HS-5 (cell line): ENCODE measurements at regions not wholly inside any gene's neighbourhood (a gene's known extent, or its start where the extent isn't known, plus 50 kb on each side); places are given as distances from the start of the nearest gene placed in this dataset.
"Not testable (repeated sequence)": the region's sequence is repeated elsewhere in the genome, so short reads cannot be mapped to it uniquely, and the experiment has no call there.

Experiments used
- DNase-seq: peaks from one replicate; pipeline ENCODE4 v3.0.0-alpha.2; 2012; ENCODE audit warnings: low read depth

DNA sequence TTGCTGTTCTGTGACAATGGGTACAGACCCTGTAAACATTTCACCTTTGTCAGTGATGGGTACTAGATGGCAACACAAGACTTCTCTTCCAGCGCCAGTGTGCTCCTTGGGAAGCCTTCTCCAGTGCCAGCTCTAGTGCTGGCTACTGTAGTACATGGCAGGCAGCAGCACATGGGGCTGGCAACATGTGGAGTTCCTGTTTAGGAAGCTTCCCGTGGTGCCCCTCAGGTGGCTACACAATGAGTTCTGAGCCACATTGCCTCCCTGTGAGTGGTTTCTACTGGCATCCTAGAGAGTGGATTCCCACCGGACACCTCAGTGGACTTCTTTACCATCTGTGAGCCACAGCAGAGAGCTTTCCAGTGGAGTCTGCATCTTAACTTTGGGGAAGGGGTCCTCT lies 302.1 kb downstream of the CYRIA start:
- no peak for DNase-seq

DNA sequence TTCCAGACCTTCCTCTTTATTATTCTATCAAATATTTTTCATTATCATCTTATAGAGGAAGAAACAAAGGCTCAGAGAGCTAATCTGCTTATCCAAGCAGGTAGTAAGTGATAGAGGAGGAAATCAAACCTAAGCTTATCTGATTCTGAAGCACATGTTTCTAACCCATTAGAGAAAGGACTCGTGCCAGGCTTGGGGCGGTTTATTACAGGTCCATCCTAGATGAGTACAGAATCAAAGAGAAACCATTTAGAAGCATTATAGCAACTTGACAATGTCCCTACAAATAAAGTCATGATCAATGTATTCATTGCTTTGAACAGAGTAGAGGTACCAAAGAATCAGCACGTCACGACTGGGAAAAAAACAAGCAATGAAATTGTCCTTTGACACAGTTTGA lies 303.0 kb downstream of the CYRIA start:
- DNase-seq: no peak

DNA sequence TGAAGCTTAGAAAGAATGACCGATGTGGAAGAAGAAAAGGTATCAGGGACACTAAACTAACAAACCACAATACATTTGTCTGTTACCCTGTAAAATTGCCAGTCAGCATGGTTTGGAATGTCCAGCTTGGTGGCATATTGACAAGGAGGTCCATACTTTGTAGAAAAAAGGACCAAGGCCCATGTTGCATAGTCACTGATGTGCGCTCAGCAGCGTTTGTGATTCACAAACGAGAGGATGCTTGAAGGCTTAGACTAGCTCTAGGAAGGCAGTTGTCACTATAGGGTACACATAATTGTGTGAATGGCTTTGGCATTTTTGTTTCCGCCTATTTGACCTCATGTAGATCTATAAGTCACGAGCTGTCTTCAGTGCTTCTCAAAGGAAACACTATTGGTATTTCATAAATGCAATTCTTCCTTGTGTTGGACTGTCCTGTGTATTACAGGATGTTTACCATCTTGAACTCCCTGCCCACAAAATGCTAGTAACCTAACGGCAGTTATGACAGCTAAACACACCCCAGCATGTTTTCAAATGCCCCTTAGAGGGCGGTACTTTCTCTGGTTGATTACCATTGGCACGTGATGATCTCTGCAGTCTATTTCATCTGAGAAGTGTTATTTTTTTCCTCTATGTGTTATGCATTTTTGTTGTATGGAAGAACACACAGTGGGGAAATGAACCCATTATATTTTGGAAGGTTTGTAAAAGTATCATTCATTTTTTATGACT lies 304.2 kb downstream of the CYRIA start:
- no peak for DNase-seq

DNA sequence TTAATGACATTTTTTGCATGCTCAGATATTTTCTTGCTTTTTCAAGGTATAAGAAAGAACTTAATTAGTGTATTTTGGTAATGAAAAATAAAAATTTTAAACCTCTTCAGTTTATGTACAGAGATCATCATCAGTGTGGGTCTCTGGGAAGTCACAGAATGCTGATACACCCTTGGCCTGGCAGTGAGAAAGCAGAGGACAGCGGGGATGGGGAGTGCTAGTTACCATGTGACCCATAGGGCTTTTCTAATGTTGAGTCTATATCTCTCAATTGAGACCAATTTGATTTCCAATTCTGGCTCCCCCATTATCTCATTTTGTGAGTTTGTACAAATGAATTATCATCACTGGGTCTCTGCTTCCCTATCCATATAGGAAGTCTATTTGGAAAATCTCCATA lies 305.7 kb downstream of the CYRIA start:
- DNase-seq: no peak

DNA sequence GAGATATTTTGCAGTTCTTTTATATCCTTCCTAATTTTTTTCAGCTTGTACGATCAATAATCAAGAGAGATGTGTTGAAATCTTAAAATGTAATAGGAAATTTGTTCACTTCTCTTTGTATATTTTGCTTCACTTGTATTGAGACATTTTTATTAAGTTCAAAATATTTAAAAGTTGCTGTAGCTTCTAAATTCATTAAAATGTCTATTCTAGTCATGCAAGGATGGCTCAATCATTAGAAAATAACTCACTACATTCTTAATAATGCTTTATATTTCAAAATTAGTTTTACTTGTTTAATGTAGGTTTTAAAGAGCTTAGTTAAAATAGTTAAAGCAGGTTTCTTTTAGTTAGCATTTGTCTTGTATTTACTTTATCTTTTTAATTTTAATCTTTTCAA lies 308.4 kb downstream of the CYRIA start:
- no peak for DNase-seq

DNA sequence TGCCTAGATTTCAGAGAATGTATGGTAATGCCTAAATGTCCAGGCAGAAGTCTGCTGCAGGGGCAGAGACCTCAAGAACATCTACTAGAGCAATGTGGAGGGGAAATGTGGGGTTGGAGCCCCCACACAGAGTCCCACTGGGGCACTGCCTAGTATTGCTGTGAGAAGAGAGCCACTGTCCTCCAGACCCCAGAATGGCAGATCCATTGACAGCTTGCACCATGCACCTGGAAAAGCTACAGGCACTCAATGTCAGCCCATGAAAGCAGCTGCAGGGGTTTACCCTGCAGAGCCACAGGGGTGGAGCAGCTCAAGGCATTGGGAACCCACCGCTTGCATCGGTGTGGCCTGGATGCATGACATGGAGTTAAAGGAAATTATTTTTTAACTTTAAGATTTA lies 314.1 kb downstream of the CYRIA start:
- DNase-seq: no peak

DNA sequence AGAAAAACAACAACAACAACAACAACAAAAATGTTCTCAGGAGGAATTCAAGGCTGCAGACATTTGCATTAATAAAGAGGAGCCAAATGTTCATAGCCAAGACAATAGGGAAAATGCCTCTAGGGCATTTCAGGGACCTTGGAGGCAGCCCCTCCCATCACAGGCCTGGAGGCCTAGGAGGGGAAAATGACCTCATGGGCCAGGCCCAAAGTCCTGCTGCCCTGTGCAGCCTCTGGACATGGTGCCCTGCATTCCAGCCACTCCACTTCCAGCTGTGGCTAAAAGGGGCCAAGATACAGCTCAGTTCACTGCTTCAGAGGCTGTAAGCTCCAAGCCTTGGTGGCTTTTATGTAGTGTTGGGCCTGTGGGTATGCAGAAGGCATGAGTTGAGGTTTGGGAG lies 314.5 kb downstream of the CYRIA start:
- no peak for DNase-seq

DNA sequence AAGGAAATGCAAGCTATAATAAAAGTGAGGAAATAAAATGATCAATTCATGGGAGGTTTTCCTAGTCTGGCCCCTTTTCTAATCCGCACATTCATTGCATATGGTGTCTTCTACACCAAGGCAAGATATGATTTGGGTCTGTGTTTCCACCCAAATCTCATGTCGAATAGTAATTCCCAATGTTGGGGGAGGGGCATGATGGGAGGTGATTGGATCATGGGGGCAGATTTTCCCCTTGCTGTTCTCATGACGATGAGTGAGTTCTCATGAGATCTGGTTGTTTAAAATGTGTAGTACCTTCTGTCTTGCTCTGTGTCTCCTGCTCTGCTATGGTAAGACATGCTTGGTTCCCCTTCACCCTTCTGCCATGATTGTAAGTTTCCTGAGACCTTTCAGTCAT lies 315.4 kb downstream of the CYRIA start:
- no peak for DNase-seq

DNA sequence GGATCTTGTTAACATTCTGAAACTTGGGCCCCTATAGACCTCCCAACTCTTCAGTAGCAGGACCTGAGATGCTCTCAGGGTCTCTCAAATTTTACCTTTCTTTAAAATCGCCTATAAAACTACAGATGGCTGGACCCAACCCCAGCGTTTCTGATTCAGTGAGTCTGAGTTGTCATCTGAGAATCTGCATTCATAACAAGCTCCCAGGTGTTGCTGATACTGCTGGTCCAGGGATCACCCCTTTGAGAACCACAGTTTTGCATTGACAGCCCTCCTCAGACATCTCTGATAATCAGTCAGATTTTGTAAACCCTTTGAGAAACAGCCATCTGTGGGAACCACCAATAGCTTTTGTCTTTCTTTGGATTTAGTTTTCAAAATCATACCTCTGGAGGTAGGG lies 315.8 kb downstream of the CYRIA start:
- DNase-seq: no peak

DNA sequence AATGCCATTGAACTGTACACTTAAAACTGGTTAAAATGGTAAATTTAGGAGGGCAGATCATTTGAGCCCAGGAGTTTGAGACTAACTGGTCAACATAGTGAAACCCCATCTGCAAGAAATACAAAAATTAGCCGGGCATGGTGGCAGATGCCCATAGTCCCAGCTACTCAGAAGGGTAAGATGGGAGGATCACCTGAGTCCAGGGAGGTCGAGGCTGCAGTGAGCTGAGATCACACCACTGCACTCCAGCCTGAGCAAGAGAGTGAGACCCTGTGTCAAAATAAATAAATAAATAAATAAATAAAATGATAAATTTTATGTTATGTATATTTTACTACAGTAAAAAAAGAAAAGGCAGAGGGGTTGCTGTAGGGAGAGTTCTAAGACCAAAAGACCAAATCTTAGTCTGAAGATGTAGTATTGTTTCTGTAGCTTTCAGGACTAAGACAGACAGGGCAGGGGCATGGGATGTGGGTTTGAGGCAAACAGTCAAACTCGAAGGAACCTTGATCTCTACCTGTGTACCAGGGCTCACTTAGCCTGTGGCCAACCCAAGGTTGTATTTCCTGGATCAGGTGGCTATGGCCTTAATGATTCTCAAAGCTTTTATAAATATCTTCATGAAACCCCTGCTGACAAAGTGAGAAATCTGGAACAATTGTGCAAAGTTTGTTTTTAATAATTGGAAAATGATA lies 316.7 kb downstream of the CYRIA start:
- DNase-seq: no peak

DNA sequence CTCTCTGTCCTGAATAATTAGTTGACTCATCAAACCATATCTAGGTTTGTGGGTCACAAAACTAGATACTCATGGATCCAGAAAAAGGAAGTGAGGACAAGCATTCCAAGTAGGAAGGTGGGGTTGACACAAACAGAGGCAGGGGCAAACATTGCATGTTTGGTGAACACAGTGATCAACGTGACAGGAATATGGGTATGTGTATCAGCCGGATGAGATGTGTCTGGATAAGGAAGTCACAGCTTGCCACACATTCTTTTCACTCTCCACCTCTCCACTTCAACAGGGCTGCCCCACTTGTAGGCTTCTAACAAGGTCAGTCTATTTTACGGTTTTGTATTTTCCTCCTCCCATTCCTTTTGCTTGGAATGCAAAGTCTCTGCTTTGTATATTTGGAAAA lies 319.0 kb downstream of the CYRIA start:
- no peak for DNase-seq

DNA sequence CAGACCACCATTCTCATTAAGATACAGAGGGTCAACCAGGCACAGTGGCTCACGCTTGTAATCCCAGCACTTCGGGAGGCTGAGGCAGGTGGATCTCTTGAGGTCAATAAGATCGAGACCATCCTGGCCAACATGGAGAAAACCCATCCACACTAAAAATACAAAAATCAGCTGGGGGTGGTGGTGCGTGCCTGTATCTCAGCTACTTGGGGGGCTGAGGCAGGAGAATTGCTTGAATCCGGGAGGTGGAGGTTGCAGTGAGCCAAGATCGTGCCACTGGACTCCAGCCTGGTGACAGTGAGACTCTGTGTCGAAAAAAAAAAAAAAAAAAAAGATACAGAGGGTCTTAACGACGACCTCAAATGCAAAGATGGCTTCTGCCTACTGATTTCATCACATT lies 320.4 kb downstream of the CYRIA start:
- not testable (repeated sequence) for DNase-seq

DNA sequence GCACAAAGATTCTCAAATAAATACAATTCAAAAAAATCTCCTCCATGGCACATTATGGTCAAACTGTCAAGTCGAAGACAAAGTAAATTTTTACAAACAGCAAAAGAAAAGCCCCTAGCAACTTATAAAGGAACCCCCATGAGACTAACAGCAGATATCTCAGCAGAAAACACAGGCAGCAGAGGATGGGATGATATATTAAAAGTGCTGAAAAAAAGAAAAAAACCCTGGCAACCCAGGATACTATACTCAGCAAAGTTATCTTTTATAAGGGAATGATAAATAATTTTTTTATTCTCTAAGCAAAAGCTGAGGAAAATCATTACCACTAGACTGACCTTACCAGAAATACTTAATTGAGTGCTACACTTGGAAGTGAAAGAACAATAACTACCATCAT lies 326.4 kb downstream of the CYRIA start:
- DNase-seq: no peak

DNA sequence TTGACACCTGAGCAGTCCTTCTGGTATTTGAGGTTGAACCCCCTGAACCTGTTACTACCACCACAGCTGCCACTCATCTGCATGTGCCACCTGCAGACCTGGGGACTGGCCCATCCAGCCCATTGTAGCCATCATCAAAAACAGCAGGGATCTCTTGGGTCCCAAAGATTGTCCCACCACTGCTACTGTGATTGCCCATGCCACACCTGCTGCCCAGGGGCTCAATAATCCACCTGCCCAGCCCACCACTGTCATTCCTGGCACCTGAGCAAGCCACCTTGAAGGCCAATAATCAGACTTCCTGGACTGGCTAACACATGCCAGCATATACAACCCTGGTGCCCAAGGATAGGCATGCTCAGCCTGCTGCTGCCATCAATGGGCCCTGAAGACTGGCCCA lies 327.6 kb downstream of the CYRIA start:
- DNase-seq: no peak

DNA sequence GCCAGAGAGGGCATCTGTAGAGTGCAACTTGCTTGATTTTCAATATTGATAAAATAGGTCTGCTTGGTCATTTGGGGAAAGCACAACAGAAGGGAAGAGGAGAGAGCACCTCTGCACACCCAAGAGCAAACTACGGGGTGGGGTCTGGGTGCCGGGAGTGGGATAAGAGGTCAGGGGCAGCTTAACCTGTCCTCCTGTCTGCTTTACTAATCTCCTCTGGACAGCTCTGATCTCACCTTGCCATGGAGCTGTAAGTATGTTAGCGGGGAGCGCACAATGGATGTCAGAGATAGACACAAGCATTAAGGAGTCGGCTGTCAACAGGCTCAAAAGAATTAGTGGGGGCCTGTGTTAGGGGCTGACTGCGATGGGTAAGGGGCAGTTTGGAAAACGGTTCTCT lies 328.7 kb downstream of the CYRIA start:
- no peak for DNase-seq

DNA sequence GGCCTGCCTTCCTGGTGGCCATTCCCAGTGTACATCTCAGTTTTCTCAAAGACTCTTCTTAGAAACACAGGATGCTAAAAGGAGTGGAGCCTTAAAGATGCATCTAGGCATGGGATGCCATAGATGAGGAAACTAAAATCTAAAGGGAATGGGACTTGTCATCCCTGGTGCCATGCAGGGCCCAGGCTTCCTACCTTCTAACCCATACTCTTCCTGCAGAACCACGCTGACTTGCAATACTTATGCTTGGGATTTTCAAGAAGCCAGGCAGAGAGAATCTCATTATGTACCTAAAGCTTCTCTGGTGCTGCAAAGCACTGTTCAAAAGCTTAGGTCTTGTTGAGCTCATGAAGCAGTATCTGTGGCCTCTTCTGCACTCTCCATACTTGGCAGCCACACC lies 329.1 kb downstream of the CYRIA start:
- no peak for DNase-seq

DNA sequence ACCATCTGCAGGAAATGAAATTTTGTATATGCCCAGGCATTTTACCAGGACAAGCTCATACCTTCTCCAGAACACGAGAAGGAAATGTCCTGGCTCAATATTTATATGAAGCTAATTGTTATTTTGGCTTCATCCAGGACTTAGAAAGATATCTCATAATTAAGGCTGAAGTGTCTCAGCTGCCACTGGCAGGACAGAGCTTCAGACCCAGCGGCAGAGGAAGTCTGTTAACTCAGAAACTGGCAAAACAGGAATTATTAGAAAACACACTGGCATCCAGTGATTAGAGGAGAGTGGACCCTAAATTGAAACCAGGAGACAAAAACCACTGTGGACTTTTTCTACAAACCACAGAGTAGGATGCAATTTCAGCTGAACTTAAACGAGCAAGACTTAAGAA lies 329.7 kb downstream of the CYRIA start:
- DNase-seq: no peak

DNA sequence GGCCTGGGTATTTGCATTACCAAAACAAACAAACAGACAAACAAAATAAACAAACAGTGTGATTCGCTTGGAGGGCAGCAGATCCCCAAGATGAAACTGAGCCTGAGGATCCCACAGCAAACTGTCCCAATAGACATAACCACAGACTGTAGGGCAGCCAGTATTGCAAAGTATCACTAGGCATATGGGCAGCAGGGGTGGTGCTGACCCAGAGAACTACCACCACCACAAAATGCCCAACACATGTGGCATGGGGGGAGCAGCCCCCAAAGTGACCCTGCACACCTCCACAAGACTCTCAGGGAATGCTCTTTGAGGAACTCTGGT lies 330.1 kb downstream of the CYRIA start:
- no peak for DNase-seq

DNA sequence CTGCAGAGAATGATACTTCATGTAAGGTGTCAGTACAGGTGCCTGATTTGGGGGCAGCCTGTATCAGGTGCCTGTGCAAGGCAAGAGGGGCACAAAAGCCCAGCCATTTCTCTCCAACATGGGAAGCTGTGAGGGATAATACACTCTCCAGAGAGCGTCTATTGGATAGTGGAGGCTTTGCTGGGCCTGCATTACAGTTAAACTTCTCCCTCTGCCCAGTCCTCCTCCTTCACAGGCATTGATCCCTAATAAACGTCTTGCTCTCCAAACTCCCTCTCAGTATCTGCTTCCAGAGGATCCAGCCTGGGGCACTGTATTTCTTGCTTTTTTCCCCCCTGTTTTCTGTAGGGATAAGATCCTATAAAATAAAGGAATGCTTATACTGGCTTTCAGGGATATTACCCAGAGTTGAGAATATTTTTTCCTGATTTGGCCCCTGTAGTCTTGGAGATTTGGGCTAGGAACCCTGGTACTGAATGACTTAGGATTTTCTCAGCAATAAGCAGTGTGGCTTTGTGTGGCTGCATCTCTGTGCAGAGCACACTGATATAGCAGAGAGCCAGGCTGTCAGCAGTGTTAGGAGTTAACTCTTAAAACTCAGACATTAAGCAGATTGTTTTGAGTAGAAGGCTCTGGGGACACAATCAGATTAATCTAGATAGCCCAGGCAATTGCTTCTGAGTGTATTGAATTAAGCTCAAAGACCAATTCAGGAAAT lies 330.6 kb downstream of the CYRIA start:
- DNase-seq: no peak

DNA sequence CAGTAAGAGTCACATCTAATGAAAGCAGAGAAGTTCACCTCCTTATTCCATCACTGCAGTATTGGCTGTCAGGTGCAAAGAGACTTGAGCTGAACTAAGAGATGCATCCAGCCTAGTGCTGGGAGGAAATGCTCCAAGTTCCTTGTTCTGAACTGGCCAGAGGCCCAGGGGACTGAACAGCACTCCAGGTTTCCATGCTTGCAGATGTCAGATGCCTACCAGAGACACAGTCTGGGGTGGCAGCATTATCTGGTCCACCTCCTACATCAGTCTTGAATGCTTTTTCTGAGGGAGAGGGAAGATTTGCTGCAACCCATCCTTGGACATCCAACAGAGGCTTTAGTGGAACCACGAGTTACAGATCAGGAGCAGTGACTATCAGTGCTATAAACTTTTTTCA lies 331.3 kb downstream of the CYRIA start:
- no peak for DNase-seq

DNA sequence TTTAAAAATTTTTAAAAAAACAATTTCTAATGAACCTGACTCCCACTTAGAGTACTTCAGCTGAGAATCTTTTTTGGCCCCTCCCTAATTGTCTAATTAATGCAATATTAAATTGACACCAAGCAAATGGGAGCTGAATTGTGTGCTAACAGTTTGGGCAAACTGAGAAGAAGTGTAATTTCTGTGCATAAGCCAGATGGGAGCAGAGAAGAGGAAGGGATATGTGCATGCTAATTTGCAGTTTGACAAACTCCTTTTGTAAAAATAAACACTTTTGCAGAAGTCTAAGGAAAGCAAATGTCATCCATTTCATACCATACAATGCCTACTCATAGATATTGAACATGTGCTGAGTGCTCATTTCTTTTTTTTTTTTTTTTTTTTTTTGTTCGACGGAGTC lies 332.0 kb downstream of the CYRIA start:
- no peak for DNase-seq

DNA sequence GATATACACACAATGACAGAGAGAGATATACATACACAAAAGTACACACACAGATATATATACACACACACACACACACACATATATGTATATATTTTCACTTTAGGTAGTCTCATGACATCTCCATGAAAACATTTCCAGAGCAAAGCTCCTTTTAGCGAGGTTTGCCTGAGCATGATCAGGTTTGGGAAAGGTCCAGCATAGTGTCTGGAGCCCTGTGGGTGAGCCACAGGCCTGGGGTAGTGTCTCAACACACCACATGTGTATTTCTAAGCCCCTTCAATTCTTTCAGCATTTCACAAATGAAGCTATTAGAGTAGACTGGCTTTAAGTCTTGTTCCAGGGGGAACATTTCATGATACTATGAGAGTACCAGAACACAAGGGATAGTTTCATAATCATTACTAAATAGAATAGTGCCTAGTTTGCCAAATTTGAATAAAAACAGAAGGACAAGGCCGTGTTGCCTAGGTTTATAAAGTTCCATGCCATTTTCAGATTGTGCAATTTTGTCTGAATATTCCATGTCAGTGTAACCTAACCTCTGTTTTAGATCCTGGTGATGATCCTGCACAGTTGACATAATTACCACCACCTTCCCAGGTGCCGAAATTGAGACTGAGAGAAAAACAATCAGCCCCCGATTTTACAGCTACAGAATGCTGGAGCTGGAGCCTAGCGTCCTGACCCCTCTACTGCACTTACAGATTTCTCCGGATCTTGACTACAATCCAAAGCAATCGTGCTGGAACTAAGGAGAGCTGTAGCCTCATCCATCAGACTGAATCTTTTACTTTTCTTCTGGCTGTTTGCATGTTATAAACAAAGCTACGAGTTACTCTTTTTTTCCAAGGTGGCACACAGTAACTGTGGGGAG lies 332.7 kb downstream of the CYRIA start:
- no peak for DNase-seq

DNA sequence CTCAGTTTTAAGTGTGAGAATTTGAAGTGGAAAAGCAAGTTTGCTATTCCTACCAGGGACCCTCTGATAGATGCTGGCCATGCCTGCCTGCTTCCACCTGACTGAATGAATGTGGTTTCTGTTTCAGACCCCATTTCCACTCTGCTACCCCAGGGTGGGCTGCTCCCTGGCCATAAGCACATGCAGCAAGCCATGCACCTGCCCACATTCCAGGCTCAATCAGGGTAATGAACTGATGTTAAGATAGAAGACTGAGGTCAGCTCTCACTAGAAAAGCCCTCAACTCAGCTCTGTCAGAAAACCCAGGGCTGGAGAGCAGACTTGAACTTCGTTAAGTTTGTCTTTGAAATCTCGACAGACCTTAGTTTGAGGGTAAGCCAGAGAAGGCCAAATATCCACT lies 333.9 kb downstream of the CYRIA start:
- DNase-seq: no peak
